Endodermal cell (in vitro differentiated cells): ENCODE measurements at regions not wholly inside any gene's neighbourhood (a gene's known extent, or its start where the extent isn't known, plus 50 kb on each side); places are given as distances from the start of the nearest gene placed in this dataset.

Experiments
- DNase-seq: peaks from one replicate; pipeline ENCODE4 v3.0.0-alpha.2; 2017
- H3K27ac ChIP-seq: 2 replicates; pipeline ENCODE4 v1.5.1; 2013; ENCODE audit warnings: mild to moderate bottlenecking, low read depth, low read length, moderate library complexity
- H3K27me3 ChIP-seq: 2 replicates; pipeline ENCODE4 v1.6.1; 2013; ENCODE audit warnings: mild to moderate bottlenecking, low read length, moderate library complexity; ENCODE audit not compliant: insufficient read depth, control insufficient read depth, poor library complexity, severe bottlenecking
- H3K36me3 ChIP-seq: 2 replicates; pipeline ENCODE4 v1.7.0; 2013; ENCODE audit warnings: mild to moderate bottlenecking, low read length, moderate library complexity; ENCODE audit not compliant: control insufficient read depth, insufficient read depth
- H3K4me1 ChIP-seq: one replicate; pipeline ENCODE4 v1.7.0; 2013; ENCODE audit warnings: low read length; ENCODE audit not compliant: control insufficient read depth, insufficient read depth
- H3K4me3 ChIP-seq: 2 replicates; pipeline ENCODE4 v1.5.1; 2013; ENCODE audit warnings: mild to moderate bottlenecking, low read length, moderate library complexity
- H3K9ac ChIP-seq: 2 replicates; pipeline ENCODE4 v1.6.1; 2013; ENCODE audit warnings: mild to moderate bottlenecking, low read length, moderate library complexity; ENCODE audit not compliant: poor library complexity, severe bottlenecking; ENCODE audit errors: extremely low read depth
- H3K9me3 ChIP-seq: 2 replicates; pipeline ENCODE4 v1.6.1; 2013; ENCODE audit warnings: mild to moderate bottlenecking, low read length, moderate library complexity; ENCODE audit not compliant: control insufficient read depth
- H3K27ac Mint-ChIP-seq: 2 replicates; pipeline ENCODE4 v1.8.0; 2020; ENCODE audit warnings: mixed read lengths
- H3K27me3 Mint-ChIP-seq: 2 replicates; pipeline ENCODE4 v1.8.0; 2021; ENCODE audit warnings: mild to moderate bottlenecking, mixed read lengths; ENCODE audit not compliant: insufficient read depth
- H3K36me3 Mint-ChIP-seq: 2 replicates; pipeline ENCODE4 v1.8.0; 2020; ENCODE audit warnings: low read depth, mixed read lengths
- H3K4me1 Mint-ChIP-seq: 2 replicates; pipeline ENCODE4 v1.8.0; 2020; ENCODE audit warnings: mixed read lengths
- H3K4me3 Mint-ChIP-seq: 2 replicates; pipeline ENCODE4 v1.8.0; 2020; ENCODE audit warnings: mild to moderate bottlenecking, moderate library complexity, mixed read lengths
- H3K9me3 Mint-ChIP-seq: 2 replicates; pipeline ENCODE4 v1.8.0; 2020; ENCODE audit warnings: mild to moderate bottlenecking, mixed read lengths
- CTCF ChIP-seq: fragments of 200-600 bp; sonication (generic); conservative IDR thresholded peaks from 2 replicates; pipeline ENCODE4 v1.5.0; 2021; ENCODE audit warnings: antibody characterized with exemption, mild to moderate bottlenecking
- WGBS, 2 experiments: methylation state at CpG; one replicate each; pipeline versions ENCODE4 v1.1.5 to v1.1.7; 2013; ENCODE audit warnings: missing lambda C conversion rate in 2 of 2, mixed read lengths in 1 of 2; ENCODE audit not compliant: insufficient coverage in 1 of 2, insufficient read length in 1 of 2; 5-methylcytosine and 5-hydroxymethylcytosine counted together

GRCh38 chr2:239864247-239865058 is 160.7 kb downstream of the NDUFA10 start:
- H3K27ac Mint-ChIP-seq = no peak overlapping the region
- H3K27me3 Mint-ChIP-seq = peaks cover 38% of the 10 kb centered on the region
- H3K36me3 ChIP-seq = no peaks in the 10 kb centered on the region
- no peak overlapping the region for H3K9ac ChIP-seq
- 91 to 94% methylated on average over 14 to 26 of the region's 26 CpGs for WGBS, 2 experiments
- no peak overlapping the region for H3K27ac ChIP-seq
- H3K9me3 ChIP-seq = peaks cover 22% of the 10 kb centered on the region
- peaks cover 12% of the 10 kb centered on the region for H3K4me1 Mint-ChIP-seq
- peaks cover 59% of the 10 kb centered on the region for H3K27me3 ChIP-seq
- H3K9me3 Mint-ChIP-seq = no peaks in the 10 kb centered on the region
- no peak overlapping the region for H3K4me3 Mint-ChIP-seq
- peak; percentile 40 for DNase-seq
- no peak overlapping the region for H3K4me3 ChIP-seq
- no peaks in the 10 kb centered on the region for H3K4me1 ChIP-seq
- no peak for TF ChIP-seq CTCF
- no peaks in the 10 kb centered on the region for H3K36me3 Mint-ChIP-seq

- DNase-seq = peak; percentile 34
- Histone ChIP-seq H3K9me3 (peaks cover 16% of the 10 kb centered on the region), H3K27me3 (peaks cover 78% of the 10 kb centered on the region), H3K27ac (no peak overlapping the region), H3K36me3 (no peaks in the 10 kb centered on the region), H3K9ac (no peak overlapping the region), H3K4me3 (no peak overlapping the region), H3K4me1 (no peaks in the 10 kb centered on the region)
- Mint-ChIP-seq H3K4me1 (peaks cover 12% of the 10 kb centered on the region), H3K27ac (no peak overlapping the region), H3K36me3 (no peaks in the 10 kb centered on the region), H3K9me3 (no peaks in the 10 kb centered on the region), H3K27me3 (peaks cover 55% of the 10 kb centered on the region), H3K4me3 (no peak overlapping the region)
- TF ChIP-seq CTCF = no peak
- WGBS, 2 experiments = 86 to 87% methylated on average over 3 to 6 of the region's 7 CpGs
Measured at GRCh38 chr2:239862613-239863012, 162.5 kb downstream of the NDUFA10 start.

- Mint-ChIP-seq H3K36me3 (no peaks in the 10 kb centered on the region), H3K4me1 (peaks cover 8% of the 10 kb centered on the region), H3K27ac (no peak overlapping the region), H3K9me3 (peaks cover 9% of the 10 kb centered on the region), H3K4me3 (no peak overlapping the region), H3K27me3 (peaks cover 77% of the 10 kb centered on the region)
- no peak overlapping the region for H3K4me3 ChIP-seq
- H3K27me3 ChIP-seq = peaks cover 87% of the 10 kb centered on the region
- WGBS, 2 experiments = 48 to 82% methylated on average over 4 to 5 of the region's 5 CpGs
- no peaks in the 10 kb centered on the region for H3K36me3 ChIP-seq
- peak; percentile 5 for DNase-seq
- peak overlapping the region; percentile 96 for H3K27ac ChIP-seq
- no peaks in the 10 kb centered on the region for H3K4me1 ChIP-seq
- no peaks in the 10 kb centered on the region for H3K9me3 ChIP-seq
- no peak overlapping the region for H3K9ac ChIP-seq
- no peak for TF ChIP-seq CTCF
Measured at GRCh38 chr2:239858179-239858578, 167.0 kb downstream of the NDUFA10 start.
